CD4-positive, alpha-beta T cell (primary cell): ENCODE measurements at regions not wholly inside any gene's neighbourhood (a gene's known extent, or its start where the extent isn't known, plus 50 kb on each side); places are given as distances from the start of the nearest gene placed in this dataset.

Experiments
- ATAC-seq: fragments of 200-7000 bp; cut with Tn5 transposase; one replicate; pipeline ENCODE4 v1.10.0; 2022; ENCODE audit warnings: mild to moderate bottlenecking; ENCODE audit not compliant: poor library complexity
- CTCF ChIA-PET: fragments of 350-600 bp; sonication (Branson Sonifier 250); formaldehyde crosslinking; loops from one replicate; lab custom pipeline; 2021; ENCODE audit warnings: antibody characterized with exemption, inconsistent platforms; lab: Charles Lee
- POLR2A ChIA-PET: fragments of 350-600 bp; sonication (Branson Sonifier 250); formaldehyde crosslinking; loops from one replicate; lab custom pipeline; 2021; ENCODE audit warnings: antibody characterized with exemption, inconsistent platforms; lab: Charles Lee
- DNase-seq, 14 experiments: peaks; one replicate each; pipeline ENCODE4 v3.0.0-alpha.2; 2013 to 2020; ENCODE audit warnings: mixed read lengths in 2 of 14
- H3K27ac ChIP-seq, 2 donors: one replicate each; pipeline versions ENCODE4 v1.5.1 to v1.7.0; 2013; ENCODE audit warnings: low read length in 2 of 2, low read depth in 1 of 2, mild to moderate bottlenecking in 1 of 2
- H3K27me3 ChIP-seq, 2 experiments: 1 replicate in 1 of 2; 2 replicates in 1 of 2; pipeline versions ENCODE4 v1.6.1 to v1.7.0; 2013; ENCODE audit warnings: low read length in 2 of 2, control low read depth in 1 of 2, mild to moderate bottlenecking in 1 of 2, moderate library complexity in 1 of 2; ENCODE audit not compliant: insufficient read depth in 2 of 2, control insufficient read depth in 1 of 2
- H3K36me3 ChIP-seq: one replicate; pipeline ENCODE4 v1.6.1; 2013; ENCODE audit warnings: low read length, control low read depth; ENCODE audit not compliant: insufficient read depth
- H3K4me1 ChIP-seq: one replicate; pipeline ENCODE4 v1.6.1; 2013; ENCODE audit warnings: low read length, control low read depth; ENCODE audit not compliant: insufficient read depth
- H3K4me3 ChIP-seq: one replicate; pipeline ENCODE4 v1.5.1; 2013; ENCODE audit warnings: mild to moderate bottlenecking, low read length, moderate library complexity
- H3K9me3 ChIP-seq, 2 experiments: 1 replicate in 1 of 2; 2 replicates in 1 of 2; pipeline versions ENCODE4 v1.6.1 to v1.7.0; 2013; ENCODE audit warnings: low read length in 2 of 2, mild to moderate bottlenecking in 2 of 2, control low read depth in 1 of 2, moderate library complexity in 1 of 2; ENCODE audit not compliant: control insufficient read depth in 1 of 2, insufficient read depth in 1 of 2
- H3K27ac Mint-ChIP-seq: one replicate; pipeline ENCODE4 v1.8.0; 2020; ENCODE audit warnings: mixed read lengths
- H3K27me3 Mint-ChIP-seq: one replicate; pipeline ENCODE4 v1.8.0; 2021; ENCODE audit warnings: mixed read lengths
- H3K36me3 Mint-ChIP-seq: one replicate; pipeline ENCODE4 v1.8.0; 2021; ENCODE audit warnings: low read depth, mixed read lengths
- H3K4me1 Mint-ChIP-seq: one replicate; pipeline ENCODE4 v1.8.0; 2021; ENCODE audit warnings: low read depth, mixed read lengths
- H3K4me3 Mint-ChIP-seq: one replicate; pipeline ENCODE4 v1.8.0; 2020; ENCODE audit warnings: mild to moderate bottlenecking, mixed read lengths
- H3K9me3 Mint-ChIP-seq: one replicate; pipeline ENCODE4 v1.8.0; 2020; ENCODE audit warnings: mixed read lengths
- intact Hi-C, 2 experiments: fragments of 100-400 bp; cut with DNase I in 1 of 2; cut with micrococcal nuclease in 1 of 2; formaldehyde crosslinking; loops; one replicate each; pipeline versions ENCODE4 v1.15.1 to v1.9.0; 2023 to 2025; cut with DNase I, micrococcal nuclease
- TF ChIP-seq, protein P1 (sequence below): fragments of 200-600 bp; IDR thresholded peaks from one replicate; pipeline ENCODE4 v1.8.0; 2022; ENCODE audit warnings: antibody characterized with exemption, mild to moderate bottlenecking

DNA sequence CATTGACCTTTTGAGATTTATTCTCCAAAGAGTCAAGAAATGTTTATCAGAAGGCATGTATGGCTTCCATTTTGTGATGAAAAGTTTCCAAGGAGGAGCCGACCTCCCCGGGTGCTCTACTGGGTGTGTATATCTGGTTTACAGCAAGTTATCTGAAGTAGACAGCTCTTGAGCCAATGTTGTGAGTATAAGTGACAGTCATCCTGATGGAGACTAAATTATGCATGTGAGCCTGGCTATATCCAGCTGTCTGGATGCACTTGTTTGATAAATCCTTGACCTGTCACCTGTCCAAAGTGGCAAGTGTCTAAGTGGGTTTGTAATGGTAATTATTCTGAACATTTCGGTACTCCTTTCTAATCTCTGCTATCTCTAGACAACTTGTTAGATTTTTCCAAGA, 142.2 kb downstream of the NR2F2 start:
- TF ChIP-seq, protein P1, sequence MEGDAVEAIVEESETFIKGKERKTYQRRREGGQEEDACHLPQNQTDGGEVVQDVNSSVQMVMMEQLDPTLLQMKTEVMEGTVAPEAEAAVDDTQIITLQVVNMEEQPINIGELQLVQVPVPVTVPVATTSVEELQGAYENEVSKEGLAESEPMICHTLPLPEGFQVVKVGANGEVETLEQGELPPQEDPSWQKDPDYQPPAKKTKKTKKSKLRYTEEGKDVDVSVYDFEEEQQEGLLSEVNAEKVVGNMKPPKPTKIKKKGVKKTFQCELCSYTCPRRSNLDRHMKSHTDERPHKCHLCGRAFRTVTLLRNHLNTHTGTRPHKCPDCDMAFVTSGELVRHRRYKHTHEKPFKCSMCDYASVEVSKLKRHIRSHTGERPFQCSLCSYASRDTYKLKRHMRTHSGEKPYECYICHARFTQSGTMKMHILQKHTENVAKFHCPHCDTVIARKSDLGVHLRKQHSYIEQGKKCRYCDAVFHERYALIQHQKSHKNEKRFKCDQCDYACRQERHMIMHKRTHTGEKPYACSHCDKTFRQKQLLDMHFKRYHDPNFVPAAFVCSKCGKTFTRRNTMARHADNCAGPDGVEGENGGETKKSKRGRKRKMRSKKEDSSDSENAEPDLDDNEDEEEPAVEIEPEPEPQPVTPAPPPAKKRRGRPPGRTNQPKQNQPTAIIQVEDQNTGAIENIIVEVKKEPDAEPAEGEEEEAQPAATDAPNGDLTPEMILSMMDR: no peak
- Histone ChIP-seq H3K27ac (no peak overlapping the region), H3K27me3 (no peaks in the 10 kb centered on the region), H3K9me3 (no peaks in the 10 kb centered on the region), H3K36me3 (no peaks in the 10 kb centered on the region), H3K4me1 (no peaks in the 10 kb centered on the region), H3K4me3 (no peak overlapping the region)
- POLR2A ChIA-PET: no interaction called here
- CTCF ChIA-PET: no interaction called here
- intact Hi-C loops: no loop called here
- H3K27me3 Mint-ChIP-seq: no peaks in the 10 kb centered on the region
- H3K4me3 Mint-ChIP-seq: no peak overlapping the region
- no peak for DNase-seq
- H3K27ac Mint-ChIP-seq: no peak overlapping the region
- H3K4me1 Mint-ChIP-seq: no peaks in the 10 kb centered on the region
- ATAC-seq: no peak
- no peaks in the 10 kb centered on the region for H3K9me3 Mint-ChIP-seq
- H3K36me3 Mint-ChIP-seq: no peaks in the 10 kb centered on the region

- H3K27me3 Mint-ChIP-seq: no peaks in the 10 kb centered on the region
- no peak for ATAC-seq
- Histone ChIP-seq H3K27me3 (no peaks in the 10 kb centered on the region), H3K9me3 (no peaks in the 10 kb centered on the region), H3K4me3 (no peak overlapping the region), H3K4me1 (no peaks in the 10 kb centered on the region), H3K36me3 (no peaks in the 10 kb centered on the region), H3K27ac (no peak overlapping the region)
- H3K4me1 Mint-ChIP-seq: no peaks in the 10 kb centered on the region
- no peak overlapping the region for H3K27ac Mint-ChIP-seq
- H3K4me3 Mint-ChIP-seq: no peak overlapping the region
- H3K9me3 Mint-ChIP-seq: no peaks in the 10 kb centered on the region
- DNase-seq: no peak
- intact Hi-C loops: no loop called here
- ChIA-PET POLR2A (no interaction called here), CTCF (no interaction called here)
- TF ChIP-seq, protein P1: no peak
- no peaks in the 10 kb centered on the region for H3K36me3 Mint-ChIP-seq
These were observed 143.1 kb downstream of the NR2F2 start for GRCh38 chr15:96473556-96473955.

GRCh38 chr15:96474231-96474664, 143.7 kb downstream of the NR2F2 start:
- CTCF ChIA-PET: no interaction called here
- H3K27ac ChIP-seq: no peak overlapping the region
- TF ChIP-seq, protein P1: no peak
- H3K4me1 ChIP-seq: no peaks in the 10 kb centered on the region
- Mint-ChIP-seq H3K4me1 (no peaks in the 10 kb centered on the region), H3K36me3 (no peaks in the 10 kb centered on the region), H3K9me3 (no peaks in the 10 kb centered on the region), H3K27me3 (no peaks in the 10 kb centered on the region), H3K27ac (no peak overlapping the region), H3K4me3 (no peak overlapping the region)
- no peaks in the 10 kb centered on the region for H3K27me3 ChIP-seq
- intact Hi-C loops: no loop called here
- ATAC-seq: no peak
- no peak for DNase-seq
- H3K9me3 ChIP-seq: no peaks in the 10 kb centered on the region
- POLR2A ChIA-PET: no interaction called here
- no peak overlapping the region for H3K4me3 ChIP-seq
- H3K36me3 ChIP-seq: no peaks in the 10 kb centered on the region
